NCI-H2107 treated with DMSO at 0.1 percent for 48 hours (cell line): ENCODE measurements at regions not wholly inside any gene's neighbourhood (a gene's known extent, or its start where the extent isn't known, plus 50 kb on each side); places are given as distances from the start of the nearest gene placed in this dataset.

Experiments
- DNase-seq: peaks from one replicate; lab custom pipeline; 2025; ENCODE audit not compliant: unreplicated experiment; lab: John Stamatoyannopoulos, UW

GRCh38 chr4:29131304-29131703 lies 1588.9 kb upstream of the PCDH7 start:
- no peak for DNase-seq

GRCh38 chr4:29142708-29143107 lies 1577.5 kb upstream of the PCDH7 start:
- no peak for DNase-seq

GRCh38 chr4:29151584-29151983 lies 1568.6 kb upstream of the PCDH7 start:
- no peak for DNase-seq

- no peak for DNase-seq
Observed at GRCh38 chr4:29153642-29154041, 1566.5 kb upstream of the PCDH7 start.

DNA sequence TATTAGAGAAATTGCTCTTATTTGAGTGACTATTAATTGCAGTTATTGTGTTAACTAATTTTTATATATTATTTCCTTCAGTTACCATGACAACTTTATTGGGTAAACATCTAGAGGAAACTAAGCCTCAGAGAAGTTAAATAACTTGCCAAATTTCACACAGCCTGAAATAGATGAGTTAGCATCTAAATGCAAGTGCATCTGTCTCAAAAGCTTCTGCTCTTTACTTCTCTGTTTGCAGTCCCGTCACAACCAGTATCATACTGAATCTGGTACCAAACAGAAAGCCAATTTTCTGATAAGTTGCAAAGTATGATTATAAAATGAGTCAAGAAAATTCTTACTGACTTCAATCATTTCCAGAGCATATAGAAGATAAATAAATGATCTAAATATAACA lies 1544.9 kb upstream of the PCDH7 start:
- DNase-seq, result no peak

- DNase-seq, result no peak
Observed at GRCh38 chr4:29199025-29199424, 1521.1 kb upstream of the PCDH7 start.

DNA sequence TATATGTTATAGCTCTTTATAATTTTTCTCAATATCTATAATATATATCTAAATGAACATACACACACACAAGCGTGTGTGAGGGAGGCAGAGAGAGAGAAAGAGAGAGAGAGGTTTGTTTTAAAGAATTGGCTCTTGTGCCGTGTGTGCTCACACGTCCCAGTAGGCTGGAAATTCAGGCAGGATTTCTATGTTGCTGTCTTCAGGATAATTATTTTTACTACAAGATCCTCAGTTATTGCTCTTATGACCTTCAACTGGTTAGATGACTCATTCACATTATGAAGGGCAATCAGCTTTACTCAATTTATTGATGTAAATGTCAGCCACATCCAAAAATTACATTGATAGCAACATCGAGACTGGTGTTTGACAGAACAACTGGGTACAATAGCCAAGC lies 1520.7 kb upstream of the PCDH7 start:
- no peak for DNase-seq

DNA sequence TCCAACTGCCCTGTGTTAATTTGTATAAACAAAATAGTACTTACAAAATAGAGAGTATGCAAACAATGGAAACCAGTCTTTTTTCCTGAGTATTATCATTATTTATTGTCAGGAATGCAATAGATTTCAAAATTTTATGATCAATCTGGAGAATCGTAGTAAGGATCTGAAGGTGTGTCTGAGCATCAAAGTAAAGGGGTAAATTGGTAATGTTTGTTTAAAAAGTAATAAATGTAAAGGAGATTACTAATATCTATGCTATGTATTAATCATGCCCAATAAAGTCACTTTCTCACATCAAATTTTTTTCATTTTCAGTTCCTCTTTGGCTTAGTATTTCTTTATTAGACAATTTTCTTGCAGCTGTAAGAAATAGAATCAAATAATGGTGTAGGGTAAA lies 1507.1 kb upstream of the PCDH7 start:
- no peak for DNase-seq

- DNase-seq, result no peak
Observed at GRCh38 chr4:29220761-29221160, 1499.4 kb upstream of the PCDH7 start.

DNA sequence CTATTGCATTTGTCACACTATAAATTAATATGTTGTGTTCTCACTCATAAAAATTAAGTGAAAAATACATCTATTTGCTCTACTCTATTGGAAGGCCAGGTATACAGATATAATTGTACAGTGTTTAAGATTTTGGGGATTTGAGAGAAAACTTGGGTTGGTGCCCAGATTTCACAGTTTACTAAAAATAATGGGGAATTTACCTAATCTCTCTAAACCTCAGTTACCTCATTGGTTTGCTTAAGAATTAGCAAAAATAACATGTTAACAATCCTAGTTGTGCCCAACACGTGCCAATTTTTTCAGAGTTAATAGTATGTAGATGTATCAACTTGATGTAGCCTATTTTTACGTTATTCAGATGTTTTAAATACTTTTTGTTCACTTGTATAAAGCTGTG lies 1495.3 kb upstream of the PCDH7 start:
- DNase-seq, result no peak

DNA sequence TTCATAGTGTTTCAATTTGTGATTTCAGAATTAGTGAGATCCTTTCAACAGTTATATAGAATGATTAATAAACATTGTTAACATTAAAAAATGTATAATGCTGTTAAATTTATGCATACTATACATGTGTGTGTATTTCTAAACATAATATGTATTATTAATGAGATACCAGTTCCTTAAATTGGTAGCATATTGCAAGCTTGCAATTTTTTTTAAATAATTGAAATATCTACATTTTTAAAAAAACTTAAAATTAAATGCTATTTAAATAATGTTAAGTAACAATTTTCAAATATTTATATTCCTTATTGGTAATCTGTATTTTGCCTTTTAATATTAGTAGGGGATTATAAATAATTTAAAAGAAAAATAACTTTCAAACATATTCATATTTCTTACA lies 1479.5 kb upstream of the PCDH7 start:
- DNase-seq, result no peak

DNA sequence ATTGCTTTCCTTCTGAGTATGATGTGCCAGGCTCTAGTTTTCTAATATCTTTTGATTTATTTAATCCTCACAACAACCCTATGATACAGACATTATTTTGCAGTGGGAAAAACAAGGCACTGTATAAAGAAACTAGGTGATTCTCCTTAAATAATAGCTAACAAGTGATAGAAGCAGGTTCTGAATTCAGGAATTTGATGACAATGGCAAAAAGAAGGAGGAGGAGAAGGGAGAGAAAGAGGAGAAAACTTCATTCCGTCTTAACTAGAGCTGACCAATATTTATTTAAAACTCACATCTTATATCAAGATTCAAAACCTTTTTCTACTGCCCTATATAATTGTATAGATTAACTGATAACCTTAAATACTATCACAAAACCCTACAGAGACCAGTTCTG lies 1477.1 kb upstream of the PCDH7 start:
- no peak for DNase-seq

- DNase-seq, result no peak
Observed at GRCh38 chr4:29243851-29244250, 1476.3 kb upstream of the PCDH7 start.

GRCh38 chr4:29259556-29259955 lies 1460.6 kb upstream of the PCDH7 start:
- DNase-seq, result no peak

DNA sequence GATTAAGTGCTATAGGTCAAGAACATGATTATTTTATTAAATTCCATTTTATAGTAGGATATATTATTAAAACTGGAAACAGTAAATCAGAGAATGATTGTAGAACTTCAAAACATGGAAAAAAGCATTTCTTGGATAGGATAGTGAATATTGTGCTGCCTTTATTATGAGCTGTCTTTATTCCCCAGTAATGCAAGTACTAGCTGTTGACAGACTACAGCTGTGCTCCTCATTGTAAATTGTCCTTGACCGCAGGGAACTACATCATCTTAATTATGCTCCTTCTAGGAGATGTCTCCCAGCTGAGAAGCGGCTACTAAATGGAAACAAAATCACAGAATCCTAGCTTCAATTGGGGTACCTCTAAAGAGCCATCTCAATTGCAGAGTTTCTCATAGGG lies 1457.2 kb upstream of the PCDH7 start:
- no peak for DNase-seq

DNA sequence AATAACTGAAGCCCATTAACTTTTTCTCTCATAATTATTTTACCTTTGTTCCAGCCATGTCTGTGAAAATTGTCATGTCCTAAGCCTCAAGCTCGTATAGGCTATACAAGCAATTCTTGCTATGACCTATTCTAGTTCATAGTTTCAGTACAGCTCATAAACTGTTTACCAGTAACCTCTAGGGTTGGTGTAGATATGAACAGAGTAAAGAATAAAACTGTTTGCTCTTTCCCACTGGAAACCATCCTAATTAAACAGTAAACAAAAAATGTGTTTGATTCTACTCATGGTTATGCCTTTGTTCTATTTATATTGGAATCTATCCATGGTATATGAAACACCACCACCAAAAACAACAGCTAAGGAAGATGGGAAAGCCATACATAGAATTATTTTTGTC lies 1444.0 kb upstream of the PCDH7 start:
- no peak for DNase-seq

DNA sequence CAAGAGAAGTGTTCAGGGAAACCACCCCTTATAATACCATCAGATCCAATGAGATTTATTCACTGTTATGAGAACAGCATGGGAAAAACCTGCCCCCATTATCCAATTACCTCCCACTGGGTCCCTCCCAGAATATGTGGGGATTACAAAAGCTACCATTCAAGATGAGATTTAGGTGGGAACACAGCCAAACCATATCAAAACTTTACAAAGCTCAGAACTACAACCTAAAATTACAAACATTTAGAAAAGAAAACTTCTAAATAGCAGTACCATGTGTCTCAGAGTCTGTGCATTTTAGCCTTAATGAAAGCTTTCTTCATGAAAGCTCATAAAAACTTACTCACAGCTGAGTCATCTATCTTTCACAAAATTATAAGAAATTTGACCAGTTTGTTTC lies 1442.8 kb upstream of the PCDH7 start:
- DNase-seq, result no peak

GRCh38 chr4:29278585-29278984 lies 1441.6 kb upstream of the PCDH7 start:
- DNase-seq, result no peak

DNA sequence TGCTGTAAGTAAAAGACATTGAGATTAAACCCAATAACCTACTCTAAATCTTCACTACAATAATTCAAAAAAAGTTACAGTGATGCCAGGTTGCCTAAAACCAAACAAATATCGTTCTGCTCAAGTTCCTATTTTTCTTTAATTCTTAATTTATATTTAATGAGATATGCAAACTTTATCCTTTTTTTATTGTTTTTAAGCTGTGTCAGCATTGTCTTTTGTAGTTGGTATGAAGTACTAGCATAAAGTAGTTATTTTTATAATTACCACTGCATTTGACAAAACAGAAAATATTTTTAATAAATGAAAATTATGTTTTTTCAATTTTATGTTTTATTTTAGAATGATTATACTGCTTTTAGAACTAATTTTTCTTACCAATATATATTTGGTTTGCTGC lies 1431.1 kb upstream of the PCDH7 start:
- DNase-seq, result no peak

GRCh38 chr4:29295280-29295679 lies 1424.9 kb upstream of the PCDH7 start:
- DNase-seq, result no peak

DNA sequence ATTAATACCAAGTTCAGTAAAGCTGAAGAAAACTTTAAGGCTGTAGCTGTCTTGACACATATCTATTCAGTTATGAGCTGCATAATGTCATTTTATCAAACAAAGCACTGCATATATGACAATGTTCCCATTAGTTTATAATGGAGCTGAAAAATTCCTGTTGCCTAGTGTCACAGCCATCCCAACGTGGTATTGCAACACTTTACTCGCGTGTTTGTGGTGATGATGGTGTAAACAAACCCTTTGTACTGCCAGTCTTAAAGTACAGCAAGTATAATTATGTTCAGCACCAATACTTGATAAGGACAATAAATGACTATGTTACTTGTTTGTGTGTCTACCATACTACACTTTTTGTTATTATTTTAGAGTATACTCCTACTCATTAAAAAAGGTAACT lies 1415.6 kb upstream of the PCDH7 start:
- DNase-seq, result no peak

GRCh38 chr4:29307256-29307655 lies 1412.9 kb upstream of the PCDH7 start:
- no peak for DNase-seq

- DNase-seq, result no peak
Observed at GRCh38 chr4:29307755-29308154, 1412.4 kb upstream of the PCDH7 start.

- no peak for DNase-seq
Observed at GRCh38 chr4:29309050-29309449, 1411.1 kb upstream of the PCDH7 start.
